ENCODE measurements at regions not wholly inside any gene's neighbourhood (a gene's known extent, or its start where the extent isn't known, plus 50 kb on each side); places are given as distances from the start of the nearest gene placed in this dataset.

DNA sequence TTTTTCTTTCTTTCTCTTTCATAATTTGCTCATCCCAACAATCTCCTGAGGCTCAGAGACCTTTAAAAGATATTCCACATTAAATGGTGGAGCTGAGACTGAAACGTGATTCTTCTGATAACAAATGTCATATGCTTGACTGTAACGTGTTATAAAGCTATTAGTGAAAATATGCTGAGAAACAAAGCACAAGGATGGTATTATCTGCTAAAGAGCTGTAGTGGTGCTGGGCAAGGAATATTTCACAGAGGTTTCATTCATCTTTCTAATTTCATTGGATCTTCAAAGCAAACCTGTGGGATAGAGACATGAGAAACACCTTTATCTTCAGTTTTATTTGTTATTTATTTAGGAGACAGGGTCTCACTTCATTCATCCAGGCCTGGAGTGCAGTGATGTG is 98.1 kb upstream of the WLS start:
- TF ChIP-seq FOXK2 (IDR thresholded peaks at IDR 0.05) (no peak), TCF12 (IDR thresholded peaks at IDR 0.05) (no peak), TCF12 (CRISPR knock-in tag; IDR thresholded peaks at IDR 0.05) (no peak), POLR2A (IDR thresholded peaks at IDR 0.05; ENCODE audit: insufficient read depth in 1 of 2, low read depth in 2 of 2, low read length in 2 of 2) (no peak), ZNF431 (CRISPR knock-in tag; IDR thresholded peaks at IDR 0.05; ENCODE audit: borderline replicate concordance, low read depth) (no peak), KLF16 (CRISPR knock-in tag; IDR thresholded peaks at IDR 0.05) (no peak), CREB1 (IDR thresholded peaks at IDR 0.05) (no peak), CREB1 (CRISPR knock-in tag; IDR thresholded peaks at IDR 0.05) (no peak), SUZ12 (IDR thresholded peaks at IDR 0.05; ENCODE audit: low read depth, low read length) (no peak), TAF1 (CRISPR knock-in tag; IDR thresholded peaks at IDR 0.05) (no peak), ZNF382 (CRISPR knock-in tag; IDR thresholded peaks at IDR 0.05; ENCODE audit: borderline replicate concordance) (no peak), ZBTB8A (CRISPR knock-in tag; IDR thresholded peaks at IDR 0.05; ENCODE audit: borderline replicate concordance, low read depth) (no peak)
- TF ChIP-seq, protein P1, sequence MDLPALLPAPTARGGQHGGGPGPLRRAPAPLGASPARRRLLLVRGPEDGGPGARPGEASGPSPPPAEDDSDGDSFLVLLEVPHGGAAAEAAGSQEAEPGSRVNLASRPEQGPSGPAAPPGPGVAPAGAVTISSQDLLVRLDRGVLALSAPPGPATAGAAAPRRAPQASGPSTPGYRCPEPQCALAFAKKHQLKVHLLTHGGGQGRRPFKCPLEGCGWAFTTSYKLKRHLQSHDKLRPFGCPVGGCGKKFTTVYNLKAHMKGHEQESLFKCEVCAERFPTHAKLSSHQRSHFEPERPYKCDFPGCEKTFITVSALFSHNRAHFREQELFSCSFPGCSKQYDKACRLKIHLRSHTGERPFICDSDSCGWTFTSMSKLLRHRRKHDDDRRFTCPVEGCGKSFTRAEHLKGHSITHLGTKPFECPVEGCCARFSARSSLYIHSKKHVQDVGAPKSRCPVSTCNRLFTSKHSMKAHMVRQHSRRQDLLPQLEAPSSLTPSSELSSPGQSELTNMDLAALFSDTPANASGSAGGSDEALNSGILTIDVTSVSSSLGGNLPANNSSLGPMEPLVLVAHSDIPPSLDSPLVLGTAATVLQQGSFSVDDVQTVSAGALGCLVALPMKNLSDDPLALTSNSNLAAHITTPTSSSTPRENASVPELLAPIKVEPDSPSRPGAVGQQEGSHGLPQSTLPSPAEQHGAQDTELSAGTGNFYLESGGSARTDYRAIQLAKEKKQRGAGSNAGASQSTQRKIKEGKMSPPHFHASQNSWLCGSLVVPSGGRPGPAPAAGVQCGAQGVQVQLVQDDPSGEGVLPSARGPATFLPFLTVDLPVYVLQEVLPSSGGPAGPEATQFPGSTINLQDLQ (CRISPR knock-in tag; IDR thresholded peaks at IDR 0.05) = no peak
- TF ChIP-seq, protein P2, sequence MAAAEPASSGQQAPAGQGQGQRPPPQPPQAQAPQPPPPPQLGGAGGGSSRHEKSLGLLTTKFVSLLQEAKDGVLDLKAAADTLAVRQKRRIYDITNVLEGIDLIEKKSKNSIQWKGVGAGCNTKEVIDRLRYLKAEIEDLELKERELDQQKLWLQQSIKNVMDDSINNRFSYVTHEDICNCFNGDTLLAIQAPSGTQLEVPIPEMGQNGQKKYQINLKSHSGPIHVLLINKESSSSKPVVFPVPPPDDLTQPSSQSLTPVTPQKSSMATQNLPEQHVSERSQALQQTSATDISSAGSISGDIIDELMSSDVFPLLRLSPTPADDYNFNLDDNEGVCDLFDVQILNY (CRISPR knock-in tag; conservative IDR thresholded peaks at IDR 0.05) = no peak
